HepG2 (cell line): ENCODE measurements at regions not wholly inside any gene's neighbourhood (a gene's known extent, or its start where the extent isn't known, plus 50 kb on each side); places are given as distances from the start of the nearest gene placed in this dataset.

Experiments
- ATF5 ChIP-seq: sonication (generic); formaldehyde crosslinking; IDR thresholded peaks from 2 replicates; pipeline ENCODE4 v1.4.0; 2020; ENCODE audit warnings: mild to moderate bottlenecking, low read depth, missing genetic modification reagents
- ATF6 ChIP-seq: sonication (generic); formaldehyde crosslinking; conservative IDR thresholded peaks from 2 replicates; pipeline ENCODE4 v1.4.0; 2020; ENCODE audit warnings: missing genetic modification reagents
- BRCA1 ChIP-seq: sonication (generic); formaldehyde crosslinking; IDR thresholded peaks from 2 replicates; pipeline ENCODE4 v1.4.0; 2020; ENCODE audit warnings: missing genetic modification reagents
- BRF2 ChIP-seq: sonication (generic); formaldehyde crosslinking; IDR thresholded peaks from 2 replicates; pipeline ENCODE4 v1.8.1; 2022; ENCODE audit warnings: mild to moderate bottlenecking, missing genetic modification reagents
- DNMT3B ChIP-seq: conservative IDR thresholded peaks from 2 replicates; pipeline ENCODE4 v1.6.1; 2016; ENCODE audit warnings: missing biosample characterization, control low read depth
- EP300 ChIP-seq, 3 experiments: sonication (generic) in 1 of 3; formaldehyde crosslinking in 1 of 3; IDR thresholded peaks; 2 replicates each; pipeline versions ENCODE4 v1.5.1 to v1.6.1; 2011 to 2020; ENCODE audit warnings: low read depth in 2 of 3, low read length in 2 of 3, borderline replicate concordance in 1 of 3, improper control_type of control experiment in 1 of 3, mild to moderate bottlenecking in 1 of 3, missing genetic modification reagents in 1 of 3, moderate library complexity in 1 of 3
- GATA4 ChIP-seq: sonication (generic); IDR thresholded peaks from 2 replicates; pipeline ENCODE4 v1.6.1; 2016; ENCODE audit warnings: antibody characterized with exemption, low read depth, borderline replicate concordance
- MATR3 ChIP-seq: sonication (generic); formaldehyde crosslinking; IDR thresholded peaks from 2 replicates; pipeline ENCODE4 v1.4.0; 2020; ENCODE audit warnings: missing genetic modification reagents
- MNT ChIP-seq: fragments of 450-650 bp; IDR thresholded peaks from 2 replicates; pipeline ENCODE4 v1.6.1; 2016
- MZF1 ChIP-seq: sonication (generic); formaldehyde crosslinking; IDR thresholded peaks from 2 replicates; pipeline ENCODE4 v1.8.1; 2023; ENCODE audit warnings: mild to moderate bottlenecking, missing genetic modification reagents, borderline replicate concordance
- NFE2L1 ChIP-seq: sonication (generic); formaldehyde crosslinking; IDR thresholded peaks from 2 replicates; pipeline ENCODE4 v1.4.0; 2020; ENCODE audit warnings: missing genetic modification reagents, mild to moderate bottlenecking, borderline replicate concordance
- NFE2L2 ChIP-seq: fragments of 150-350 bp; IDR thresholded peaks from 2 replicates; pipeline ENCODE4 v1.6.1; 2014; ENCODE audit warnings: low read length
- POLR2AphosphoS2 ChIP-seq: IDR thresholded peaks from 2 replicates; pipeline ENCODE4 v1.6.1; 2011; ENCODE audit warnings: low read depth, low read length, improper control_type of control experiment
- SKI ChIP-seq: fragments of 450-650 bp; IDR thresholded peaks from one replicate; pipeline ENCODE4 v1.6.1; 2018; ENCODE audit warnings: mild to moderate bottlenecking; ENCODE audit not compliant: partially characterized antibody
- SMAD9 ChIP-seq: sonication (generic); formaldehyde crosslinking; IDR thresholded peaks from 2 replicates; pipeline ENCODE4 v1.5.1; 2020; ENCODE audit warnings: mild to moderate bottlenecking, missing genetic modification reagents
- USF2 ChIP-seq, 2 experiments: sonication (generic) in 1 of 2; formaldehyde crosslinking in 1 of 2; IDR thresholded peaks; 2 replicates each; pipeline versions ENCODE4 v1.5.1 to v1.6.1; 2011 to 2020; ENCODE audit warnings: borderline replicate concordance in 1 of 2, low read depth in 1 of 2, low read length in 1 of 2, mild to moderate bottlenecking in 1 of 2, missing genetic modification reagents in 1 of 2, moderate library complexity in 1 of 2
- ZEB1 ChIP-seq: IDR thresholded peaks from 2 replicates; pipeline ENCODE4 v1.6.1; 2012; ENCODE audit warnings: mild to moderate bottlenecking, low read depth, inconsistent platforms; ENCODE audit not compliant: insufficient replicate concordance
- ZNF12 ChIP-seq: sonication (generic); formaldehyde crosslinking; IDR thresholded peaks from 2 replicates; pipeline ENCODE4 v1.5.0; 2020; ENCODE audit warnings: missing genetic modification reagents
- ZNF563 ChIP-seq: sonication (generic); formaldehyde crosslinking; IDR thresholded peaks from 2 replicates; pipeline ENCODE4 v1.8.0; 2022; ENCODE audit warnings: mild to moderate bottlenecking, moderate library complexity, missing genetic modification reagents
- ZNF703 ChIP-seq: sonication (generic); formaldehyde crosslinking; IDR thresholded peaks from 2 replicates; pipeline ENCODE4 v1.5.1; 2020; ENCODE audit warnings: missing genetic modification reagents, mild to moderate bottlenecking, moderate library complexity, borderline replicate concordance
- ZNF713 ChIP-seq: sonication (generic); formaldehyde crosslinking; IDR thresholded peaks from 2 replicates; pipeline ENCODE4 v1.4.0; 2020; ENCODE audit warnings: mild to moderate bottlenecking, missing genetic modification reagents

GRCh38 chrX:39973810-39974209 lies 123.9 kb downstream of the BCOR start (continued):
- no peak for TF ChIP-seq ATF6 (CRISPR knock-in tag)
- no peak for TF ChIP-seq ZNF563 (CRISPR knock-in tag)
- no peak for TF ChIP-seq NFE2L2
- TF ChIP-seq NFE2L1 (CRISPR knock-in tag), result no peak
- no peak for TF ChIP-seq ZNF713 (CRISPR knock-in tag)
- no peak for TF ChIP-seq EP300 (IDR thresholded peaks at IDR 0.05; ENCODE audit: low read depth in 2 of 2, low read length in 2 of 2)
- no peak for TF ChIP-seq EP300 (CRISPR knock-in tag; IDR thresholded peaks at IDR 0.05; ENCODE audit: borderline replicate concordance)
- TF ChIP-seq DNMT3B (CRISPR knock-in tag), result no peak
- TF ChIP-seq ATF5 (CRISPR knock-in tag), result no peak
- no peak for TF ChIP-seq POLR2AphosphoS2
- peak; percentile 95 for TF ChIP-seq SKI
- TF ChIP-seq SMAD9 (CRISPR knock-in tag), result no peak
- TF ChIP-seq ZEB1, result no peak
- TF ChIP-seq ZNF703 (CRISPR knock-in tag), result no peak
- TF ChIP-seq ZNF12, result no peak
- TF ChIP-seq MATR3 (CRISPR knock-in tag), result no peak
- TF ChIP-seq BRF2 (CRISPR knock-in tag), result no peak
- no peak for TF ChIP-seq BRCA1
- TF ChIP-seq MZF1, result no peak
- TF ChIP-seq GATA4, result no peak
- TF ChIP-seq USF2 (IDR thresholded peaks at IDR 0.05; ENCODE audit: low read depth, low read length), result no peak
- no peak for TF ChIP-seq USF2 (CRISPR knock-in tag; IDR thresholded peaks at IDR 0.05; ENCODE audit: borderline replicate concordance)
- no peak for TF ChIP-seq MNT
